Left renal cortex interstitium (tissue), 4 donors: ENCODE measurements at regions not wholly inside any gene's neighbourhood (a gene's known extent, or its start where the extent isn't known, plus 50 kb on each side); places are given as distances from the start of the nearest gene placed in this dataset.
"Not testable (repeated sequence)": the region's sequence is repeated elsewhere in the genome, so short reads cannot be mapped to it uniquely, and the experiment has no call there.

Source experiments
- DNase-seq, 4 donors: peaks; one replicate each; pipeline ENCODE4 v3.0.0-alpha.2; 2013; ENCODE audit warnings: low read depth in 4 of 4, low spot score in 2 of 4, missing footprints in 1 of 4

GRCh38 chr6:2344319-2344905 lies 99.0 kb upstream of the GMDS start:
- no peak for DNase-seq

DNA sequence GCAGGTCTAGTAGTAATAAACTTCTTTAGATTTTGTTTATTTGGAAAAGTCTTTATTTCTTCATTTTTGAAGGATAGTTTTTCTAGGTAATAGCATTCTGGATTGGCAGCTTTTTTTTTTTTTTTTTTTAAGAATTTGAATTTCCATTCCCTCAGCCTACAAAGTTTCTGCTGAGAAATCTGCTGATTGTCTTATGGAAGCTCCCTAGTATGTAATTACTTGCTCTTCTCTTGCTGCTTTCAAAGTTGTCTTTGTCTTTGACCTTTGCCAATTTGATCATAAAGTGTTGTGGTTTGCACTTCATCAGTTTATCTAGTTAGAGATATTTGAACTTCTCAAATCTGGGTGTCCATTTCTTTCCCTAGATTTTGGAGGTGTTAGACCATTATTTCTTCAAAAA lies 82.2 kb upstream of the GMDS start:
- no peak for DNase-seq

- DNase-seq = no peak
These were observed 79.0 kb upstream of the GMDS start for GRCh38 chr6:2324166-2324953.

- DNase-seq = not testable (repeated sequence)
These were observed 72.1 kb upstream of the GMDS start for GRCh38 chr6:2317498-2317897.

DNA sequence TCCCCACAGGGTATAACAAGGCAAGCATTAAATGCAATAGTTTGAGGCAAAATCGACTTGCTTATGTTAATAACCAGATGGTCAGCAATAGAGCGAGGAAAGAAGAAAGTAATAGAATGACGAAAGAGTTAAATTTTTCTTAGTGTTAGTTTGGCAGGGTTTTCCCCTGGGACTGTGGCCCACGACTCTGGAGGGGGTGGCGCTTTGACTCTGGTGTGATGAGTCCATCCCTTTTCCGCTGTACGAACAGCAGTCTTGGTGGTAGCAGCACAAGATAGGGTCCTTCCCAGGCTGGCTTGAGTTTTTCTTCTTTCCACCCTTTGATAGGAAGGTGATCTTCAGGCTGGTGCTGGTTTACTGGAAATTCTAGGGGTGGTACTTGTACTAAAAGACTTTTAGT lies 69.2 kb upstream of the GMDS start:
- DNase-seq = no peak

- no peak for DNase-seq
These were observed 64.6 kb upstream of the GMDS start for GRCh38 chr6:2310042-2310441.

DNA sequence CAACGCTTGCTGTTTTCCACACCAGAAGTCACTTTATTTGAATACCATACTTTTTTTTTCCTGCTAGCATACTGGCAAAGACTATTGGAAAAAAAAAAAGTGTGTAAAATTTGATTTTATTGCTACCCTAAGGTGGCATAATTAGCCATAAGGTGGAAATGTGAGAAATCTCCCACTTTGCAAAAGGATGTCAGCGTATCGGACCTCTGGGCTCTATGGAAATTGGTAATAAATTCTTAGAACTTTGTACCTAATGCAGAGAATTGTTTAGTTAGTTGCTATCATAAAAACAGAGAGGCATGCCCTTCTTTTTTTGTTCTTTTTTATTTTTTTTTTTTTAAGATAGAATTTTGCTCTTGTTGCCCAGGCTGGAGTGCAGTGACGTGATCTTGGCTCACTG lies 63.7 kb upstream of the GMDS start:
- DNase-seq = no peak

GRCh38 chr6:2307799-2308198 lies 62.4 kb upstream of the GMDS start:
- DNase-seq = no peak

DNA sequence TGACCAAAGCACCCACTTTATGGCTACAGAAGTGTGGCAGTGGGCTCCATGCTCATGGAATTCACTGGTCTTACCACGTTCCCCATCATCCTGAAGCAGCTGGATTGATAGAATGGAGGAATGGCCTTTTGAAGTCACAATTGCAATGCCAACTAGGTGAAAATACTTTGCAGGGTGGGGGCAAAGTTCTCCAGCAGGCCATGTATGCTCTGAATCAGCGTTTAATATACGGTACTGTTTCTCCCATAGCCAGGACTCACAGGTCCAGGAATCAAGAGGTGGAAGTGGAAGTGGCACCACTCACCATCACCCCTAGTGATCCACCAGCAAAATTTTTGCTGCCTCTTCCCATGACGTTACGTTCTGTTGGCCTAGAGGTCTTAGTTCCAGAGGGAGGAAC lies 60.5 kb upstream of the GMDS start:
- DNase-seq = no peak

- DNase-seq = not testable (repeated sequence)
These were observed 57.1 kb upstream of the GMDS start for GRCh38 chr6:2302482-2302881.

- DNase-seq = no peak
These were observed 51.4 kb upstream of the GMDS start for GRCh38 chr6:2296781-2297180.
